ENCODE measurements at regions not wholly inside any gene's neighbourhood (a gene's known extent, or its start where the extent isn't known, plus 50 kb on each side); places are given as distances from the start of the nearest gene placed in this dataset.
"Not testable (repeated sequence)": the region's sequence is repeated elsewhere in the genome, so short reads cannot be mapped to it uniquely, and the experiment has no call there.

- no peak for DNase-seq
These were observed 132.5 kb upstream of the SLC8A1 start for GRCh38 chr2:40584432-40584831.

DNA sequence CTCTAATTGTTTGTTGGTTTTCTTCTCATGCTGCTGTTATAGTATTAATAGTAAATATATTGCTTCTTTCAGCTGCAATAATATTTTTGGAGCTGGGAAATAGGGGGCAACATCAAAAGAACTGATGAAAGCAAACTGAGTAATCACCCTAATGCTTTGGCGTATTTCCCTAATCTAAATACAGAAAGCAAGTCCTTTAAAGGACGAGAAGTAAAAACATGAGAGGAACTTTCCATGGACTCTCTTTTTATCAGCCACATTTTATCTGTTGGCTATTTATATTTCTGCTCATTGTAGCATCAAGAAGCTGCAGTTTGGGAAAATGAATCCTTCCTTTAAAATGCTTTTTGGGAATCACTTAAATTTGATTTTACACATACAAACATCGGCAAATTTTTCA lies 139.9 kb upstream of the SLC8A1 start:
- no peak for DNase-seq

DNA sequence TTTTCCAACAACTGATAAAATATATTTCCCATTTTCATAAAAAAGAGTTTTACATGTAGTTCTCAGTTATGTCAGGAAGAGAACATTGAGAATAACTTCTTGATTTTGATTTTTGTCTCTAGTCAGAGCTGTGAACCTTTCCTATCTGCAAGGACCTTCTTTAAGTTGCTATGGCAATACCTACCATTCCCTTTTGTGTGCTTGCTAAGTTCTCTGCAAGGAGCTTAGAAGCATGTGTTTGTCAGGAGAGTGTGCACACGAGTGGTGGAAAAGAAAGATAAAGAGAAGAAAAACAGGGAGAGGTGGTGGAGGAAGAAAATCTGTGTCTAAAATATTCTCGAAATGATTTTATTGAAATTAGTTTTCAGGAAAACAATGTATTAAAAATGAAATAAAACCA lies 140.3 kb upstream of the SLC8A1 start:
- peak in 1 of 2 donors; percentile 5 for DNase-seq

- no peak for DNase-seq
These were observed 155.0 kb upstream of the SLC8A1 start for GRCh38 chr2:40606862-40607261.

DNA sequence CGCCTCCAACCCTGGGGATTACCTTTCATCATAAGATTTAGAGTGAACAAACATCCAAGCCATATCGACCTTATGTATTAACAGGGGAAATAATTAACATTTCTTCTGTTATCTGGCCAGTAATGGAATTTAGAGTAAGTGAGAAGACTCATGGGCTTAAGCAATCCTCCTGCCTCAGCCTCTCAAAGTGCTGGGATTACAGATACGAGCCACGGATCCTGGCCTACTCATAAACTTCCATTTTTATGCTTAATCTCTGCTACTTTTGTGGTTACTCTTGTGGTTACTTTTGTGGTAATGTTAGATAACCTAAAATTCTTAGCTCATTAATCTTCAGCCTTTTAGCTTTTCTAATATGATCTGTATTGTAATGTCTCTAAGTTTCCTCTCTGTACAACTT lies 159.3 kb upstream of the SLC8A1 start:
- no peak for DNase-seq

DNA sequence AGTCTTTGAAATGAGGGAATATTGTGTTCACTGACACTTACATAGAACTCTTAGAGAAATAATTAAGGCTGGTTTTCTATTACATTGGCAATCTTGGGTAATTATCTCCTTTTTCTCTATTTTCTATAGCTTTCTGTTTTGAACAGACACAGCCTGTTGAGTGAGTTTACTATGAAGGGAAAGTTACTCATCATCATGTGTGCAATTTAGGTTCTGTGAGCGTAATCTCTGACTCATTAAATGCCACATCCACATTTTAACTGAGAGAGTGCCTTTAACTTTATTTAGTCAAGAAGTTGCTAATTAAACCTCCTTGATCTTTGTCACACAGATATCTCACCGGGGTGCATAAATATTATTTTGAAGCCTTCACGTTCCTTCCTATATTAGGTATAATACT lies 174.0 kb upstream of the SLC8A1 start:
- DNase-seq: no peak

GRCh38 chr2:40628556-40628955 lies 176.7 kb upstream of the SLC8A1 start:
- DNase-seq: no peak

DNA sequence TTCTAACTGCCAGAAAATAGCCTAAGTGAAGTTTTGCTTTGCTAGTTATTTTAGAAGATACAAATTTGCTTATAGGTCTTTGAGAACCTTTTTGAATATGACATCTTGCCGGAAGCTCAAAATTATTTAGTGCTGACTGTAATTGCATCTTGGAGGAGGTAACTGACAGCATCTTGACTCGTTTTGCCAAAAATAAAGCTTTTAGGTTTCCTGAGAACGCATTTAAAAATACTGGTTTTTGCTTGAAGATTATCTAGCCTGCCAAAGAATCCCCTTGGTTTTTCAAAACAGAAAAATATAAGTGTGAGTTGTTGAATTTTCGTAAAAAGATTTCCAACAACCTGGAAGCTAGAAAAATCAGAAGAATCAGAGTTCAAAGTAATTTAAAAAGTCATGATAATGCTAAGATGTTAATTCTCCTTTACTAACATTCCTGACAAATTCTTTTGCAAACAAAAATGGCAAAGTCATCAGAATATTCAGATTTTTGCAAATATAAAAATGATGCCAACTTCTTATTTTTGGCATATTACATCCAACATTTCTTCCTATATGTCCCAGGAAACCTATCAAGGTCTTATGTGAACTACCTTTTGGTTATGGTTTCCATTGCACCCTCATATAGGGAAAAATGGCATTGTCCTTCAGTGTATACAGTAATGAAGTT lies 178.0 kb upstream of the SLC8A1 start:
- DNase-seq: no peak

DNA sequence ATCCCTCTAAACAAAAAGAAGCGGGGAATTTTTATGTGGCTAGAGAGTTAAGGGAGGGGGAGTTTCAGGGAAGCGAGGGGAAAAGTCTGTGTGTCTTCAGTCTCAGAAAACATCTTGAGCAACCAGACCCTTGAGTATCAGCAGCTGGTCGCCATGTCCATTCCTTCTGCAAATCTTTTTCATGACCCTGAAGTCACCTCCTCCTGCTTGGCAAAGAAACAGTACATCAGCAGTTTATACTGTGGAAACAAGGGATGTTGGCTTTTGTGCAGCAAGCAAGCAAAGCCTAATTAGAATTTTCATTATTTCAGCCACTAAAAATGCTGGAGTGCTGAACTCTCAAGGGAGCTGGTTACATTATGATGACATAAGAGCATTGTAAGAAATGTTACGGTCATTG lies 187.4 kb upstream of the SLC8A1 start:
- no peak for DNase-seq

DNA sequence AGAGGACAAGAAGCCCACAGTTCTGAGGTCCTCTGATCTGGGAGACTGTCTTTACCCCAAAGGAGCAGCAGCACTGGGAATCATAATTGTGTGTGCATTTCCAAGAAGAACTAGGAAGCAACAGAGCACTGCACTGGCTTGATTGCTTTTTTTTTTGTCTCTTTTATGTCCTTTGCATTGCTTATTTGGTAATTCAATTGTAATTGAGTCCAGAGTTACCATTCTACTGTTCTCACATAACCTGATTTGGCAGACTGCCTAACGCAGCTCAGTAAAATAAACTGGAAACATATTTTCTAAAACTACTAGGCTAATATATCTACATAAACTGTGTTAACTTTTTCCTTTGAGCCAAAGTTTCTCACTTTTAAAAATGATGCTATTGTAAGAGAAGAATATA lies 190.3 kb upstream of the SLC8A1 start:
- no peak for DNase-seq

DNA sequence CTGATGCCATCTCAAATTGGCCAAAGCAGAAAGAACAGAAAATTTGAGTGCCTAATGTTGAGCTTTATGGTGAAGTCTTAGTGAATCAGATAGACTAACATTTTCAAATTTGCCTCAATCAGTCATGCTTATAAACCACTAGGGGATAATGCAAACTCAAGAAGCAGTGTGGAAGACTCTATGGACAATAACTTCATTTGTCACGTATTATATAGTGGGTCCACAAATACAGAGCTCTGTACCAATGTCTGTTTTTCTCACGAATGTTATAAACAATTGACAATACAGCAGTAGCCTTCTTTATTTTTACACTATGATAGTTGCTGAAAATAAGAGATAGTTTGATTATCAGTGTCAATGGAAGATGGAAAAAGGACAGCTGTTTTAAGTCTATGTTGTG lies 190.8 kb upstream of the SLC8A1 start:
- DNase-seq: no peak

GRCh38 chr2:40646642-40647041 lies 194.8 kb upstream of the SLC8A1 start:
- no peak for DNase-seq

DNA sequence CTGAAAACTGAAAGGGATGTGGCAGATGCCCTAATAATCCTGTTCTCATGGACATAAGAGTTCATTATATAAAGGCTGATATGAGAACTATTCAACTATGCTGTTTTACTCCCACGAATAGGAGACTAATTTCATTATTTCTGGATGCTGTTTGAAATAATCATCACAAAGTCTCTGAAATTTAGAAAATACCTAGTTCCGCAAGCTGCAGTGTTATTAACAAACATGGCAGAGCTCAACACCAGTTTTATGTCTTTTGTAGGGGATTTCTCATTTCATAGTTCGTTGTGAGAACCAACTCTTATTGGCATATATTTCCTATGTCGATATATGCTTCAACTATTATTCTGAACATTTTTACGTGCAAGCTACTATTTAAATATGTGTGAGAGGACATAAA lies 200.3 kb upstream of the SLC8A1 start:
- no peak for DNase-seq

- no peak for DNase-seq
These were observed 201.9 kb upstream of the SLC8A1 start for GRCh38 chr2:40653829-40654228.

GRCh38 chr2:40654346-40654745 lies 202.5 kb upstream of the SLC8A1 start:
- no peak for DNase-seq

GRCh38 chr2:40658941-40659340 lies 207.1 kb upstream of the SLC8A1 start:
- no peak for DNase-seq

DNA sequence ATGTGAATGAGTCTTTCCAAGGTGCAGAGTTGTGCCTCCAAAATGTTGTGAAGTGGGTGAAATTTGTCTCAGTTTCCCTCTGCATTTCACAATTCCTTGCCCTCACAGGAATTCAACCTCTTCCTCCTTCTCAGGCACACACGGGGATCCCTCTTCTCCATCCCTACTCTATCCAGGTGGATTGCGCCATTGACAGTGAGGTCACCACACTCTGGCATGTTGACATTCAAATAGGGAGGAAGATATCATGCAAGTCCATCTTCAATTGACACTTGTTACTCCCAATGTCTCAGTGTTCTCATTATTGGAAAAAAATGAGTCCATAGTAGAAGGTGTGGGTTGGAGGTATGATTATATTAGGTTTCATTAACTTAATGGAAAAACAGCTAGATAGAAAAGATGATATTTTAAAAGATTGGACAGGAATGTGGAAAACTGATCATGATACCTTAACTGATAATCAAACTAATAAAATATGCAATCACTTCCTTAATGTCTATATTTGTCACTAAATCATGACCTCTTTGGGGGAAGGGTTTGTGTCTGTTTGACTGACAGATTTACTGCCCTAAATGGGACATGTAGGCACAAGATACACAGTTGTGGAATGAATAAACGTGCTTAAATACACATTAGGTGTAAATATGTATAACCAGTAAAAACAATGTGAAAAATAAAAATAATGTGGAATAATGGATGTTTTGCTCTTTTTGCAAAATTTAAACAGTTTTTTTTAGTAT lies 213.8 kb upstream of the SLC8A1 start:
- no peak for DNase-seq

- no peak for DNase-seq
These were observed 214.5 kb upstream of the SLC8A1 start for GRCh38 chr2:40666398-40666797.

DNA sequence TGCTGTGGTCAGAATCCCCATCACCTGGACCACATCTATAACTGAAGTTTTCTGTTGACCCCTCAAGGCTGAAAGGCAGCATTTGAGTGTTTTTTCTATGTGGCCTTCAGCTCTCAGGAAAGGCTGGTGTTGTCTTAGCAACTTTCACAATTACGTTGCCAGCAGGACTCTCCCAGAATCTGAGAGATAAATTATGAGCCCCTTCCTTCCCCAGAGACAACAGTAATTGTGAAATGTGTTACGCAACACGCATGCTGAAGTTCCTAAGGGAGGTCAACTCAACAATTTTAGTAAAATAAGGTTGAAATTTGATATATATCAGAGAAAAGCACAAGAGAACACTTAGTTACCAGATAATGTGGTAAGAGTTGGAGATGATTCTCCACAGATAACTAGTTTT lies 216.5 kb upstream of the SLC8A1 start:
- DNase-seq: no peak

DNA sequence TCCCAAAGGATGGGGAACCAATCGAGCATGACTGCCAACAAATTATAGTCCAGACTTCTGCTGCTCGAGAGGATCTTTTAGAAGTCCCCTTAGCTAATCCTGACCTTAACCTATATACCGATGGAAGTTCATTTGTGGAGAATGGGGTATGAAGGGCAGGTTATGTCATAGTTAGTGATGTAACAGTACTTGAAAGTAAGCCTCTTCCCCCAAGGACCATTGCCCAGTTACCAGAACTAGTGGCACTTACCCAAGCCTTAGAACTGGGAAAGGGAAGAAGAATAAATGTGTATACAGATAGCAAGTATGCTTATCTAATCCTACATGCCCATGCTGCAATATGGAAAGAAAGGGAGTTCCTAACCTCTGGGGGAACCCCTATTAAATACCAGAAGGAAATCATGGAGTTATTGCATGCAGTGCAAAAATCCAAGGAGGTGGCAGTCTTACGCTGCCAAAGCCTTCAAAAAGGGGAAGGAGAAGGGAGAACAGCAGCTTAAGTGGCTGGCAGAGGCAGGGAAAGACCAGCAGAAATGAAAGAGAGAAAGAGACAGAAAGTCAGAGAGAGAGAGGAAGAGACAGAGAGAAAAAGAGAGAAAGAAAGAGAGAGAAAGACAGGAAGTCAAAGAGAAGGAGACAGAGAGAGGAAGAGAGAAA lies 224.4 kb upstream of the SLC8A1 start:
- DNase-seq: not testable (repeated sequence)

DNA sequence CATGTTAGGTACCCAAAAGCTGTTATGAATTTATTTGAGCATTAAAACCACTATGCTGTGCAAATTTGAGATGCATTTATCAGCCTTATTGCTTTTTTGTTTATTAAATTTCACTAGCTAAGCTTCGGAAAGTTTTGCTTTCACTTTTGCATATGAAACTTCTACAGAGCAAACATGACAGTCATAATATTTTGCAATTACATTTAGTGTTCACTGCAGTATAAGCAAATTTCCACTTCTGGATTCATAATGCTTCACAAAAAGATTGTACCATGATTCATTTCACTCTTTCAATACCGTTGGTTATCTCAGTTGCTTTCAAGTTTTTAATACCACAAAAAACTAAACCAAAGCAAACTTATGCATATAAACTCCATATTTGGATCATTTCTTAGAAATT lies 228.7 kb upstream of the SLC8A1 start:
- no peak for DNase-seq

DNA sequence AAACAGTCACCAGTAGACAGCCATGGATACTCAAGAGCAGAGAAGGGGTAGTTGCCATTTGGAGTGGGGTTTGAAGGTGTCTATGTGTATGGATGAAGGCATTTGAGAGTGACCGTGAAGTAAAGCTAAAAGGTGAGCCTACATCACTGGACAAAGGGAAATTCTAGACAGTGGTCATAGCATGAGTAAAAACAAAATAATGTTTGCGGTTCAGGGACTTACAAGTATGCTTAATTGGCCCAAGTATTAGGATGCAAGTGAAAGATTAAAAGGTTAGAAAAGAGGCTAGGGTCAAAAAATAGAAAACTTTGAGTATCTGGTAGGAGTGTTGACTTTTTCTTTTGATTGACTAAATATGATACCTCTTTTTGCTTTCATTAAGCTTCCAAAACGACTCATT lies 238.1 kb upstream of the SLC8A1 start:
- DNase-seq: no peak

DNA sequence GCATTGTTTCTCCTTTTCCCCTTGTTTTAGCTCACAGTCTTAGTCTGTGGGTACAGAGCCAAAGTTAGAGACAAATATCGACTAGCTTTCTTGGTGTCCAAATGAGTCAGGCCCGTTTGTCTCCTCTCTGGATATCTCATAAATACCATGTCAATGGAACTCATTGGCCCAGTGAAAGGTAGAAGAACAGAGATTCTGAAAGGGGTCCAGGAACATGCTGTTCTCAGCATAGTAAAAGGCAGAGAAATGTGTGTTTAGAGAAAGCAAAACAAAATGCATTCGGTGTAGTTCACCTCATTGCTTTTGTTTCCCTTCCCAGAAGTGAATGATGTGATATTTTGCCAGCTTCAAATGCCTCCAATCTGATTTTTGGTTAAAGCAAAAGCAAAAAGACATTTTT lies 238.6 kb upstream of the SLC8A1 start:
- no peak for DNase-seq

DNA sequence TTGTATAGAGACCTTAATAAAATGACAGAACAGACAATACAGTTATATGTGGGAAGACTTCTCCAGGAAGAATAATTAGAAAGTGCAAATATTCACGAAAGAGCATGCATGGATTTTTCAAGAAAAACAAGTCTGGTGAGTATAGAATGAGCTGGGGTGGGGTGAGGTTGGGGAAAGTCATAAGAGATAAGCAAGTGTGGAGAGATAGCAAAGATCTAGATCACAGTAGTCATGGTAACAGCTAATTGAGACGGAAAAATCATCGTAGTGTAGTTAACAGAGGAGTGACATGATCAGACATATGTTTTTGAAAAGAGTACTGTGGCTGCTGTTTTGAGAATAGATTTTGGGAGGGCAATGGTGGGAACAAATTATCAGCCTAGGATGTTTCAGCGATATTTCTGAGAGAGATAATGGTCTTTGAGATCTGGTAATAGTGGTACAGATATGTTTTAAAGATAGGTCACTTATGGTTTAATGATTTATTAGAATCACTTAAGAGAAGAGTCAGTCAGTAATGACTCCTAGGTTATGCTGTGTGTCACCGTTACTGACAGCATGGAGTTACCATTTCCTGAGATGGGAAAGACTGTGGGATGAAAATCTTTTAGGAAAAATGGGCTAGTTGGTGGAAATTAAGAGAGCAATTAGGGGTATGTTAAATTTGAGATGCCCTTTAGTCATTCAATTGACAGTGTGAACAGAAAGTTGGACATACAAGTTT lies 248.5 kb upstream of the SLC8A1 start:
- DNase-seq: no peak
